ENCODE measurements at regions not wholly inside any gene's neighbourhood (a gene's known extent, or its start where the extent isn't known, plus 50 kb on each side); places are given as distances from the start of the nearest gene placed in this dataset.
"Not testable (repeated sequence)": the region's sequence is repeated elsewhere in the genome, so short reads cannot be mapped to it uniquely, and the experiment has no call there.

GRCh38 chr17:27206447-27206846 is 87.5 kb upstream of the WSB1 start:
- Mint-ChIP-seq H3K4me1 (ENCODE audit: low read depth) (peaks cover 5% of the 10 kb centered on the region), H3K9me3 (no peaks in the 10 kb centered on the region), H3K27me3 (ENCODE audit: low read depth) (peaks cover 4% of the 10 kb centered on the region), H3K4me3 (no peak overlapping the region), H3K36me3 (ENCODE audit: low read depth) (no peaks in the 10 kb centered on the region), H3K27ac (no peak overlapping the region)
- peak; percentile 30 for DNase-seq
- intact Hi-C loops (cut with micrococcal nuclease) = no loop called here
- CTCF ChIA-PET = interaction anchor here (0.9 to 1.6 kb wide), 5 partner anchors 9 to 338 kb away, joined by 3 to 10 read pairs (median 3); no protein-coding TSS in a partner anchor

GRCh38 chr17:27207073-27207513 is 86.8 kb upstream of the WSB1 start:
- intact Hi-C loops (cut with micrococcal nuclease) = no loop called here
- no peak overlapping the region for H3K27ac Mint-ChIP-seq
- H3K4me3 Mint-ChIP-seq = no peak overlapping the region
- CTCF ChIA-PET = interaction anchor here (1.0 to 1.6 kb wide), 4 partner anchors 8 to 337 kb away, joined by 3 to 10 read pairs (median 4); no protein-coding TSS in a partner anchor
- peaks cover 5% of the 10 kb centered on the region for H3K4me1 Mint-ChIP-seq (ENCODE audit: low read depth)
- H3K9me3 Mint-ChIP-seq = no peaks in the 10 kb centered on the region
- H3K36me3 Mint-ChIP-seq (ENCODE audit: low read depth) = no peaks in the 10 kb centered on the region
- no peak for DNase-seq
- H3K27me3 Mint-ChIP-seq (ENCODE audit: low read depth) = peaks cover 4% of the 10 kb centered on the region

DNA sequence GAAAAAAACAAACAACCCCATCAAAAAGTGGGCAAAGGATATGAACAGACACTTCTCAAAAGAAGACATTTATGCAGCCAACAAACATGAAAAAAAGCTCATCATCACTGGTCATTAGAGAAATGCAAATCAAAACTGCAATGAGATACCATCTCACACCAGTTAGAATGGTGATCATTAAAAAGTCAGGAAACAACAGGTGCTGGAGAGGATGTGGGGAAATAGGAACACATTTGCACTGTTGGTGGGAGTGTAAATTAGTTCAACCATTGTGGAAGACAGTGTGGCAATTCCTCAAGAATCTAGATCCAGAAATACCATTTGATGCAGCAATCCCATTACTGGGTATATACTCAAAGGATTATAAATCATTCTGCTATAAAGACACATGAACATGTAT is 85.5 kb upstream of the WSB1 start:
- H3K27me3 Mint-ChIP-seq (ENCODE audit: low read depth); H3K27ac Mint-ChIP-seq; DNase-seq; H3K4me1 Mint-ChIP-seq (ENCODE audit: low read depth); intact Hi-C loops (cut with micrococcal nuclease); H3K4me3 Mint-ChIP-seq; H3K36me3 Mint-ChIP-seq (ENCODE audit: low read depth); H3K9me3 Mint-ChIP-seq; CTCF ChIA-PET: not testable (repeated sequence)

DNA sequence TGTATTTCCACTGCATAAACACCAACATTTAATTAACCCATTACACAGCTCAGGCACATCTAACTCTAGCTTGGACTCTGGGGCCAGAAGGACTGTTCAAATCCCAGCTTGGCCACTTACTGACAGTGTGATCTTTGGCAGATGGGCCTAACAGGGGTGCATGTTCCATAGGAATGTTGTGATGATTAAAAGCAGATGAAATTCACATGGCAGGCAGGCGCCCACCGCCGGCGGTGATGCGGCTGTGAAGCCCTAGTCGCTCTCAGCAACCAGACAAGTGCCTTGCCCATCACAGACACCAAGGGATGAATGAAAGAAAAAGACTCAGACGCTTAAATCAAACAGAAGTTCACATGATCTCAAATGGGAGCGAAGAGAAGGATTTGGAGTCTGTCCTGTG is 84.6 kb upstream of the WSB1 start:
- Mint-ChIP-seq H3K27me3 (ENCODE audit: low read depth) (no peaks in the 10 kb centered on the region), H3K27ac (no peak overlapping the region), H3K4me1 (ENCODE audit: low read depth) (peaks cover 5% of the 10 kb centered on the region), H3K9me3 (no peaks in the 10 kb centered on the region), H3K4me3 (no peak overlapping the region), H3K36me3 (ENCODE audit: low read depth) (no peaks in the 10 kb centered on the region)
- DNase-seq = no peak
- intact Hi-C loops (cut with micrococcal nuclease) = no loop called here
- CTCF ChIA-PET = no interaction called here

- CTCF ChIA-PET; H3K36me3 Mint-ChIP-seq (ENCODE audit: low read depth); H3K27ac Mint-ChIP-seq; DNase-seq; H3K4me3 Mint-ChIP-seq; H3K4me1 Mint-ChIP-seq (ENCODE audit: low read depth); H3K27me3 Mint-ChIP-seq (ENCODE audit: low read depth); intact Hi-C loops (cut with micrococcal nuclease); H3K9me3 Mint-ChIP-seq: not testable (repeated sequence)
Measured at GRCh38 chr17:27210809-27211208, 83.1 kb upstream of the WSB1 start.

DNA sequence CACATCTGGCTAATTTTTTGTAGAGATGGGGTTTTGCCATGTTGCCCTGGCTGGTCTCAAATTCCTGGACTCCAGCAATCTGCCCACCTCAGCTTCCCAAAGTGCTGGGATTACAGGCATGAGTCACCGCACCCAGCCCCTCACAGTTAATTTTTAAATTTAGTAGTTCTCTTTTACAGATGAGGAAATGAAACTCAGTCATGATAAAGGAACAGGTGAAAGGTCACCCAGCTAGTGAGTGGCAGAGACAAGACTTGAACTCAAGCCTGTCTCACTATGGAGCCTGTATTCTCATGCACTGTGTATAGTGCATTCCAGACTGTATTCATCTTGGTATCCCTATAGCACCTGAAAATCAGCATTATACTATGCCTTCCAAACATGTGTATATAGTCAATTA is 77.1 kb upstream of the WSB1 start:
- intact Hi-C loops (cut with micrococcal nuclease) = no loop called here
- Mint-ChIP-seq H3K27ac (no peak overlapping the region), H3K9me3 (no peaks in the 10 kb centered on the region), H3K4me3 (no peak overlapping the region), H3K36me3 (ENCODE audit: low read depth) (no peaks in the 10 kb centered on the region), H3K27me3 (ENCODE audit: low read depth) (no peaks in the 10 kb centered on the region), H3K4me1 (ENCODE audit: low read depth) (peaks cover 6% of the 10 kb centered on the region)
- no peak for DNase-seq
- CTCF ChIA-PET = no interaction called here

DNA sequence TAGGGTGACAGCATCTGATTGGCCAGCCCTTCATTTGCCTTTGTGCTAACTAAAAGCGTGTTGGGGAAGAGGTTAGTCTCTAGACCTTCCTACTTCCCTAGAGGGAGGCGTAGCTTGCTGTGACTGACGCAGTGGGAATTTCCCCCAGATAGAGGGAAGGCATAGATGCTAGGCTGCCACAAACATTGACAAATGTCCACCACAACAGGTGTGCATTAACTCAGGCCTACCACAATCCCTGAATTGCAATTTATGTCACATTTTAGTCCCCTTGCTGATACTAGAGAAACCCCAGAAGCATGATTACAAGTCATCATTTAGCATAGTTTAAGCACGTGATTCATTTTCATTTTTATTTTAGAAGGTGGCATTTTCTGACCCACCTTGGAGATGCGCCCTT is 76.3 kb upstream of the WSB1 start:
- Mint-ChIP-seq H3K9me3 (no peaks in the 10 kb centered on the region), H3K4me1 (ENCODE audit: low read depth) (peaks cover 6% of the 10 kb centered on the region), H3K27ac (no peak overlapping the region), H3K4me3 (no peak overlapping the region), H3K36me3 (ENCODE audit: low read depth) (no peaks in the 10 kb centered on the region), H3K27me3 (ENCODE audit: low read depth) (no peaks in the 10 kb centered on the region)
- CTCF ChIA-PET = interaction anchor here (1.4 kb wide), 1 partner anchor 11 kb away, joined by 4 read pairs; no protein-coding TSS in a partner anchor
- DNase-seq = no peak
- intact Hi-C loops (cut with micrococcal nuclease) = no loop called here

GRCh38 chr17:27218041-27218440 is 75.9 kb upstream of the WSB1 start:
- Mint-ChIP-seq H3K9me3 (no peaks in the 10 kb centered on the region), H3K4me3 (no peak overlapping the region), H3K4me1 (ENCODE audit: low read depth) (peaks cover 6% of the 10 kb centered on the region), H3K27me3 (ENCODE audit: low read depth) (no peaks in the 10 kb centered on the region), H3K27ac (no peak overlapping the region), H3K36me3 (ENCODE audit: low read depth) (no peaks in the 10 kb centered on the region)
- CTCF ChIA-PET = interaction anchor here (1.4 kb wide), 1 partner anchor 11 kb away, joined by 4 read pairs; no protein-coding TSS in a partner anchor
- no peak for DNase-seq
- intact Hi-C loops (cut with micrococcal nuclease) = no loop called here

GRCh38 chr17:27218719-27219488 is 75.0 kb upstream of the WSB1 start:
- no peak overlapping the region for H3K27ac Mint-ChIP-seq
- no peaks in the 10 kb centered on the region for H3K27me3 Mint-ChIP-seq (ENCODE audit: low read depth)
- peaks cover 6% of the 10 kb centered on the region for H3K4me1 Mint-ChIP-seq (ENCODE audit: low read depth)
- CTCF ChIA-PET = interaction anchor here (0.8 to 1.4 kb wide), 3 partner anchors 12 to 135 kb away, joined by 3 to 7 read pairs (median 4); no protein-coding TSS in a partner anchor
- H3K4me3 Mint-ChIP-seq = no peak overlapping the region
- DNase-seq = no peak
- no peaks in the 10 kb centered on the region for H3K36me3 Mint-ChIP-seq (ENCODE audit: low read depth)
- intact Hi-C loops (cut with micrococcal nuclease) = no loop called here
- no peaks in the 10 kb centered on the region for H3K9me3 Mint-ChIP-seq

- H3K9me3 Mint-ChIP-seq = no peaks in the 10 kb centered on the region
Measured at GRCh38 chr17:27222515-27222914, 71.4 kb upstream of the WSB1 start.

DNA sequence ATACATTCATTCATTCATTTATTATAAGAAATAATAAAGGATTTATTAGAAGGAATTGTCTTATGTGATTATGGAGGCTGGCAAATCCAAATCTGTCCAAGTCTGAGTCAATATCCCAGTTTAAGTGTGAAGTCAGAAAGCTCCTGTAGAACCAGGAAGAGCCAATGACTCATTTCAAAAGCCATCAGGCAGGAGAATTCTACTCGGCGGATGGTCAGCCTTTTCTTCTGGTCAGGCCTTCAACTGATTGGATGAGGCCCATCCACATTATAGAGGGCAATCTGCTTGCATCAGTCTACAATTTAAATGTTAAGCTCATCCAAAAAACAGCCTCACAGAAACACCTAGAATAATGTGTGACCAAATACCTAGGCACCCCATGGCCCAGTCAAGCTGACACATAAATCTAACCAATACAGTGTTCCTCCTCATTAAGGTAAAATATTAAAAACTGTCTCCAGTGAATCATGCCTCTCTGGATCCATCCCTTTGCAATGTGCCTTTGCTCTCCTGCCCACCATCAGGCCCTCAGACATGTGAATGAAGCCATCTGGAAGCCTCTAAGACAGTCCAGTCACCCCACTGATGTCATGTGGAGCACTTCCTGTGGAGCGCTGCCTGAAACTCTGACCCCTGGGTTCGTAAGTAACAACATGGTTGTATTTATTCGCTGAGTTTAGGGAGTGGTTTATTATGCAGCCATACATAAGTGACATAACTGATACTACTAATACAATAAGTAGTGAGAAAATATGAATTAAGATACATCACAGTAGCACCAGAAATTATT is 69.2 kb upstream of the WSB1 start:
- intact Hi-C loops (cut with micrococcal nuclease) = loop anchor here (10.0 kb wide), 1 partner anchor 50 kb away; no protein-coding TSS in a partner anchor
- CTCF ChIA-PET = interaction anchor here (0.7 to 3.4 kb wide), 2 partner anchors 12 to 50 kb away, joined by 4 to 15 read pairs; no protein-coding TSS in a partner anchor
- no peak overlapping the region for H3K4me3 Mint-ChIP-seq
- no peaks in the 10 kb centered on the region for H3K9me3 Mint-ChIP-seq
- H3K27me3 Mint-ChIP-seq (ENCODE audit: low read depth) = no peaks in the 10 kb centered on the region
- no peak for DNase-seq
- H3K4me1 Mint-ChIP-seq (ENCODE audit: low read depth) = no peaks in the 10 kb centered on the region
- H3K27ac Mint-ChIP-seq = no peak overlapping the region
- H3K36me3 Mint-ChIP-seq (ENCODE audit: low read depth) = no peaks in the 10 kb centered on the region

More at GRCh38 chr17:27222515-27222914, 71.4 kb upstream of the WSB1 start:
- no peak for DNase-seq
- intact Hi-C loops (cut with micrococcal nuclease) = loop anchor here (10.0 kb wide), 1 partner anchor 48 kb away; no protein-coding TSS in a partner anchor
- CTCF ChIA-PET = interaction anchor here (1.0 kb wide), 1 partner anchor 13 kb away, joined by 4 read pairs; no protein-coding TSS in a partner anchor
- no peaks in the 10 kb centered on the region for H3K36me3 Mint-ChIP-seq (ENCODE audit: low read depth)
- H3K4me3 Mint-ChIP-seq = no peak overlapping the region
- no peak overlapping the region for H3K27ac Mint-ChIP-seq
- H3K4me1 Mint-ChIP-seq (ENCODE audit: low read depth) = peaks cover 6% of the 10 kb centered on the region
- no peaks in the 10 kb centered on the region for H3K27me3 Mint-ChIP-seq (ENCODE audit: low read depth)

- no peak for DNase-seq
- no peak overlapping the region for H3K27ac Mint-ChIP-seq
- no peaks in the 10 kb centered on the region for H3K36me3 Mint-ChIP-seq (ENCODE audit: low read depth)
- no peaks in the 10 kb centered on the region for H3K4me1 Mint-ChIP-seq (ENCODE audit: low read depth)
- intact Hi-C loops (cut with micrococcal nuclease) = loop anchor here (10.0 kb wide), 1 partner anchor 52 kb away; no protein-coding TSS in a partner anchor
- H3K27me3 Mint-ChIP-seq (ENCODE audit: low read depth) = no peaks in the 10 kb centered on the region
- H3K9me3 Mint-ChIP-seq = no peaks in the 10 kb centered on the region
- no peak overlapping the region for H3K4me3 Mint-ChIP-seq
- CTCF ChIA-PET = interaction anchor here (0.6 to 3.4 kb wide), 5 partner anchors 10 to 213 kb away, joined by 3 to 15 read pairs (median 4); no protein-coding TSS in a partner anchor
Measured at GRCh38 chr17:27226611-27227230, 67.2 kb upstream of the WSB1 start.

Data from activated naive CD4-positive, alpha-beta T cell treated with anti-CD3 and anti-CD28 coated beads for 36 hours (primary cell).